WTC11 (cell line): ENCODE measurements at regions not wholly inside any gene's neighbourhood (a gene's known extent, or its start where the extent isn't known, plus 50 kb on each side); places are given as distances from the start of the nearest gene placed in this dataset.
A peak's percentile ranks its signal among the peaks of the same experiment; 100 is the strongest.

Experiments
- ATAC-seq: fragments of 200-7000 bp; cut with Tn5 transposase; 2 replicates; pipeline ENCODE4 v1.10.0; 2021; ENCODE audit warnings: mild to moderate bottlenecking, moderate library complexity
- CTCF ChIA-PET: fragments of 300-600 bp; sonication (Branson Sonifier 250); formaldehyde crosslinking; loops from one replicate; lab custom pipeline; 2021; ENCODE audit warnings: antibody characterized with exemption; lab: Charles Lee
- POLR2A ChIA-PET: fragments of 350-600 bp; sonication (Branson Sonifier 250); formaldehyde crosslinking; loops from one replicate; lab custom pipeline; 2021; ENCODE audit warnings: antibody characterized with exemption; lab: Charles Lee
- DNase-seq: peaks from one replicate; pipeline ENCODE4 v3.0.0; 2021; ENCODE audit warnings: low spot score
- H3K27ac Mint-ChIP-seq: 2 replicates; pipeline ENCODE4 v1.8.0; 2021; ENCODE audit warnings: mixed read lengths
- H3K27me3 Mint-ChIP-seq: 2 replicates; pipeline ENCODE4 v1.8.0; 2021; ENCODE audit warnings: low read depth, mild to moderate bottlenecking, moderate library complexity, mixed read lengths
- H3K36me3 Mint-ChIP-seq: 2 replicates; pipeline ENCODE4 v1.8.0; 2021; ENCODE audit warnings: mixed read lengths
- H3K4me1 Mint-ChIP-seq: 2 replicates; pipeline ENCODE4 v1.8.0; 2022; ENCODE audit warnings: mixed read lengths
- H3K4me3 Mint-ChIP-seq: 2 replicates; pipeline ENCODE4 v1.8.0; 2021; ENCODE audit warnings: mild to moderate bottlenecking, moderate library complexity, mixed read lengths
- H3K9me3 Mint-ChIP-seq: 2 replicates; pipeline ENCODE4 v1.8.0; 2021; ENCODE audit warnings: mixed read lengths
- ARID4B ChIP-seq: sonication (generic); formaldehyde crosslinking; IDR thresholded peaks from 2 replicates; pipeline ENCODE4 v1.8.0; 2023; ENCODE audit warnings: missing genetic modification reagents, mild to moderate bottlenecking, borderline replicate concordance
- ATF3 ChIP-seq: sonication (generic); formaldehyde crosslinking; conservative IDR thresholded peaks from 2 replicates; pipeline ENCODE4 v1.8.1; 2022; ENCODE audit warnings: mild to moderate bottlenecking, missing genetic modification reagents
- EMX1 ChIP-seq: fragments of 250-450 bp; sonication (Bioruptor Pico); IDR thresholded peaks from 2 replicates; pipeline ENCODE4 v1.8.0; 2021; ENCODE audit warnings: mild to moderate bottlenecking
- ESRRA ChIP-seq: sonication (generic); formaldehyde crosslinking; IDR thresholded peaks from 2 replicates; pipeline ENCODE4 v1.8.1; 2022; ENCODE audit warnings: mild to moderate bottlenecking, missing genetic modification reagents, borderline replicate concordance
- FOXK1 ChIP-seq: sonication (generic); formaldehyde crosslinking; IDR thresholded peaks from 2 replicates; pipeline ENCODE4 v1.8.0; 2022; ENCODE audit warnings: mild to moderate bottlenecking, moderate library complexity, missing genetic modification reagents
- GABPB1 ChIP-seq: sonication (generic); formaldehyde crosslinking; IDR thresholded peaks from 2 replicates; pipeline ENCODE4 v1.8.1; 2023; ENCODE audit warnings: mild to moderate bottlenecking, missing genetic modification reagents
- GRHL2 ChIP-seq: fragments of 250-450 bp; sonication (Bioruptor Pico); IDR thresholded peaks from 2 replicates; pipeline ENCODE4 v1.8.0; 2022; ENCODE audit warnings: mild to moderate bottlenecking, moderate library complexity; ENCODE audit not compliant: insufficient replicate concordance, severe bottlenecking
- IRF2 ChIP-seq: sonication (generic); formaldehyde crosslinking; IDR thresholded peaks from 2 replicates; pipeline ENCODE4 v1.8.0; 2022; ENCODE audit warnings: low read depth, missing genetic modification reagents, borderline replicate concordance
- MAX ChIP-seq: sonication (generic); formaldehyde crosslinking; IDR thresholded peaks from 2 replicates; pipeline ENCODE4 v1.8.0; 2022; ENCODE audit warnings: mild to moderate bottlenecking, missing genetic modification reagents
- NFE2L1 ChIP-seq: sonication (generic); formaldehyde crosslinking; IDR thresholded peaks from 2 replicates; pipeline ENCODE4 v1.8.1; 2023; ENCODE audit warnings: missing genetic modification reagents
- NFYB ChIP-seq: sonication (generic); formaldehyde crosslinking; conservative IDR thresholded peaks from 2 replicates; pipeline ENCODE4 v1.8.0; 2022; ENCODE audit warnings: low read depth, missing genetic modification reagents
- SMAD4 ChIP-seq: sonication (generic); formaldehyde crosslinking; IDR thresholded peaks from 2 replicates; pipeline ENCODE4 v1.8.0; 2022; ENCODE audit warnings: mild to moderate bottlenecking, missing genetic modification reagents
- TCF7 ChIP-seq: sonication (generic); formaldehyde crosslinking; IDR thresholded peaks from 2 replicates; pipeline ENCODE4 v1.8.0; 2022; ENCODE audit warnings: mild to moderate bottlenecking, low read depth, missing genetic modification reagents, moderate library complexity
- TEAD4 ChIP-seq: sonication (generic); formaldehyde crosslinking; IDR thresholded peaks from 2 replicates; pipeline ENCODE4 v1.8.0; 2022; ENCODE audit warnings: mild to moderate bottlenecking, missing genetic modification reagents
- ZBTB43 ChIP-seq: sonication (generic); formaldehyde crosslinking; IDR thresholded peaks from 2 replicates; pipeline ENCODE4 v1.8.1; 2023; ENCODE audit warnings: mild to moderate bottlenecking, missing genetic modification reagents
- ZNF121 ChIP-seq: sonication (generic); formaldehyde crosslinking; IDR thresholded peaks from 2 replicates; pipeline ENCODE4 v1.8.0; 2023; ENCODE audit warnings: missing genetic modification reagents
- ZNF232 ChIP-seq: sonication (generic); formaldehyde crosslinking; IDR thresholded peaks from 2 replicates; pipeline ENCODE4 v1.8.0; 2022; ENCODE audit warnings: mild to moderate bottlenecking, missing genetic modification reagents
- ZNF263 ChIP-seq: sonication (generic); formaldehyde crosslinking; IDR thresholded peaks from 2 replicates; pipeline ENCODE4 v1.8.1; 2022; ENCODE audit warnings: low read depth, mild to moderate bottlenecking, moderate library complexity, missing genetic modification reagents
- ZNF317 ChIP-seq: sonication (generic); formaldehyde crosslinking; IDR thresholded peaks from 2 replicates; pipeline ENCODE4 v1.8.1; 2023; ENCODE audit warnings: low read depth, mild to moderate bottlenecking, moderate library complexity, missing genetic modification reagents, borderline replicate concordance
- ZNF425 ChIP-seq: fragments of 250-450 bp; sonication (Bioruptor Pico); conservative IDR thresholded peaks from 2 replicates; pipeline ENCODE4 v1.9.0; 2021; ENCODE audit warnings: mild to moderate bottlenecking

- no peak for TF ChIP-seq ZNF425 (CRISPR knock-in tag)
- TF ChIP-seq, all 79 proteins: peak for 0
These were observed 312.2 kb upstream of the C11orf87 start (continued) for GRCh38 chr11:109109571-109110315.

GRCh38 chr11:109112261-109112660, 309.7 kb upstream of the C11orf87 start:
- ChIA-PET POLR2A (no interaction called here), CTCF (interaction anchor here (0.9 kb wide), 1 partner anchor 585 kb away, joined by 3 read pairs; no protein-coding TSS in a partner anchor)
- no peaks in the 10 kb centered on the region for H3K36me3 Mint-ChIP-seq
- no peaks in the 10 kb centered on the region for H3K9me3 Mint-ChIP-seq
- no peak for TF ChIP-seq ZBTB43 (CRISPR knock-in tag)
- no peak for TF ChIP-seq ZNF232 (CRISPR knock-in tag)
- TF ChIP-seq TCF7 (CRISPR knock-in tag): no peak
- TF ChIP-seq GABPB1 (CRISPR knock-in tag): no peak
- TF ChIP-seq ATF3 (CRISPR knock-in tag): no peak
- no peak for TF ChIP-seq TEAD4 (CRISPR knock-in tag)
- no peak for TF ChIP-seq NFYB (CRISPR knock-in tag)
- no peak for TF ChIP-seq SMAD4 (CRISPR knock-in tag)
- TF ChIP-seq ZNF317 (CRISPR knock-in tag): no peak
- no peak for TF ChIP-seq ESRRA (CRISPR knock-in tag)
- no peak for TF ChIP-seq ZNF121 (CRISPR knock-in tag)
- no peak for TF ChIP-seq ARID4B (CRISPR knock-in tag)
- no peak for TF ChIP-seq EMX1 (CRISPR knock-in tag)
- TF ChIP-seq MAX (CRISPR knock-in tag): no peak
- no peak for TF ChIP-seq IRF2 (CRISPR knock-in tag)
- no peak for TF ChIP-seq ZNF263 (CRISPR knock-in tag)
- no peak for TF ChIP-seq GRHL2 (CRISPR knock-in tag)
- no peak for TF ChIP-seq NFE2L1 (CRISPR knock-in tag)
- no peak for TF ChIP-seq FOXK1
- H3K27me3 Mint-ChIP-seq: no peaks in the 10 kb centered on the region
- ATAC-seq (peak; percentile 32), DNase-seq (no peak)
- H3K4me1 Mint-ChIP-seq: peaks cover 19% of the 10 kb centered on the region
- H3K27ac Mint-ChIP-seq: no peak overlapping the region
- no peak overlapping the region for H3K4me3 Mint-ChIP-seq
